Adrenal gland (tissue), 5 donors: ENCODE measurements at regions not wholly inside any gene's neighbourhood (a gene's known extent, or its start where the extent isn't known, plus 50 kb on each side); places are given as distances from the start of the nearest gene placed in this dataset.

Experiments used
- POLR2A ChIP-seq, 2 donors: fragments of 450-650 bp; IDR thresholded peaks; one replicate each; pipeline ENCODE4 v1.6.1; 2017; ENCODE audit warnings: antibody characterized with exemption in 2 of 2, mild to moderate bottlenecking in 2 of 2, moderate library complexity in 1 of 2
- TF ChIP-seq, protein P1 (sequence below), 6 experiments: fragments of 450-650 bp in 4 of 6; fragments of 200-600 bp in 2 of 6; sonication (generic) in 1 of 6; IDR thresholded peaks; 1 replicate in 5 of 6; 2 replicates in 1 of 6; pipeline versions ENCODE4 v1.5.1 to v1.8.0; 2016 to 2021; ENCODE audit warnings: antibody characterized with exemption in 6 of 6, mild to moderate bottlenecking in 2 of 6, moderate library complexity in 1 of 6
- donor health status: DM: no; HTN: no; CAD: no.

DNA sequence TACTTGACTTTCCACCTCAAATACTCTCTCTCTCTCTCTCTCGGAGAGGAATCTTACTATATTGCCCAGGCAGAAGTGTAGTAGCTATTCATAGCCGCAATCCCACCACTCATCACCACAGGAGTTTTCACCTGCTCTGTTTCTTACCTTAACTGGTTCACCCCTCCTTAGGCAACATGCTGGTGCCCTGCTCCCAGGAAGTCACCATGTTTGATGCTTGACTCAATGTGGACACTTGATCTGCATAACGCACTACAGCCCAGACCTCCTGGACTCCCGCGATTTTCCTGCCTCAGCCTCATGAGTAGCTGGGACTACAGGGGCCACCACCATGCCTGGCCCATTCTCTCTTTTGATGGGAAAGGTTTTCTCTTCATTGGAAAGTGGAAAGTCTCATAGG, 271.8 kb downstream of the FBXW7 start:
- TF ChIP-seq, protein P1, sequence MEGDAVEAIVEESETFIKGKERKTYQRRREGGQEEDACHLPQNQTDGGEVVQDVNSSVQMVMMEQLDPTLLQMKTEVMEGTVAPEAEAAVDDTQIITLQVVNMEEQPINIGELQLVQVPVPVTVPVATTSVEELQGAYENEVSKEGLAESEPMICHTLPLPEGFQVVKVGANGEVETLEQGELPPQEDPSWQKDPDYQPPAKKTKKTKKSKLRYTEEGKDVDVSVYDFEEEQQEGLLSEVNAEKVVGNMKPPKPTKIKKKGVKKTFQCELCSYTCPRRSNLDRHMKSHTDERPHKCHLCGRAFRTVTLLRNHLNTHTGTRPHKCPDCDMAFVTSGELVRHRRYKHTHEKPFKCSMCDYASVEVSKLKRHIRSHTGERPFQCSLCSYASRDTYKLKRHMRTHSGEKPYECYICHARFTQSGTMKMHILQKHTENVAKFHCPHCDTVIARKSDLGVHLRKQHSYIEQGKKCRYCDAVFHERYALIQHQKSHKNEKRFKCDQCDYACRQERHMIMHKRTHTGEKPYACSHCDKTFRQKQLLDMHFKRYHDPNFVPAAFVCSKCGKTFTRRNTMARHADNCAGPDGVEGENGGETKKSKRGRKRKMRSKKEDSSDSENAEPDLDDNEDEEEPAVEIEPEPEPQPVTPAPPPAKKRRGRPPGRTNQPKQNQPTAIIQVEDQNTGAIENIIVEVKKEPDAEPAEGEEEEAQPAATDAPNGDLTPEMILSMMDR (IDR thresholded peaks at IDR 0.05), result no peak
- TF ChIP-seq POLR2A (IDR thresholded peaks at IDR 0.05), result no peak
